Stimulated activated memory B cell treated with anti-CD40 and anti-IgM and Interleukin-4, amounts not matched to agents 10 μg/mL and 1 μg/mL and 100 μg/mL, for 72 hours (primary cell): ENCODE measurements at regions not wholly inside any gene's neighbourhood (a gene's known extent, or its start where the extent isn't known, plus 50 kb on each side); places are given as distances from the start of the nearest gene placed in this dataset.
"Not testable (repeated sequence)": the region's sequence is repeated elsewhere in the genome, so short reads cannot be mapped to it uniquely, and the experiment has no call there.

ENCODE experiments used
- ATAC-seq: fragments of 150-1000 bp; cut with Tn5 transposase; 2 replicates; pipeline ENCODE4 v1.10.0; 2021
- H3K27ac Mint-ChIP-seq: one replicate; pipeline ENCODE4 v1.8.0; 2022; ENCODE audit warnings: mild to moderate bottlenecking, mixed read lengths
- H3K27me3 Mint-ChIP-seq: one replicate; pipeline ENCODE4 v1.8.0; 2022; ENCODE audit warnings: mixed read lengths
- H3K36me3 Mint-ChIP-seq: one replicate; pipeline ENCODE4 v1.8.0; 2022; ENCODE audit warnings: mixed read lengths
- H3K4me1 Mint-ChIP-seq: one replicate; pipeline ENCODE4 v1.8.0; 2022; ENCODE audit warnings: mixed read lengths
- H3K4me3 Mint-ChIP-seq: one replicate; pipeline ENCODE4 v1.8.0; 2022; ENCODE audit warnings: mild to moderate bottlenecking, moderate library complexity, mixed read lengths
- H3K9me3 Mint-ChIP-seq: one replicate; pipeline ENCODE4 v1.8.0; 2022; ENCODE audit warnings: mixed read lengths

GRCh38 chr14:34093883-34094282 is 143.0 kb upstream of the EGLN3 start:
- Mint-ChIP-seq H3K4me3 (no peak overlapping the region), H3K27ac (no peak overlapping the region), H3K9me3 (no peaks in the 10 kb centered on the region), H3K4me1 (no peaks in the 10 kb centered on the region), H3K27me3 (no peaks in the 10 kb centered on the region), H3K36me3 (no peaks in the 10 kb centered on the region)
- ATAC-seq, result no peak

GRCh38 chr14:34090451-34090850 is 139.6 kb upstream of the EGLN3 start:
- Mint-ChIP-seq H3K27ac (no peak overlapping the region), H3K4me3 (no peak overlapping the region), H3K4me1 (no peaks in the 10 kb centered on the region), H3K9me3 (no peaks in the 10 kb centered on the region), H3K27me3 (no peaks in the 10 kb centered on the region), H3K36me3 (no peaks in the 10 kb centered on the region)
- ATAC-seq, result no peak

GRCh38 chr14:34088914-34089313 is 138.0 kb upstream of the EGLN3 start:
- ATAC-seq, result no peak
- H3K4me3 Mint-ChIP-seq, result no peak overlapping the region
- H3K9me3 Mint-ChIP-seq, result no peaks in the 10 kb centered on the region
- no peaks in the 10 kb centered on the region for H3K4me1 Mint-ChIP-seq
- no peaks in the 10 kb centered on the region for H3K27me3 Mint-ChIP-seq
- no peak overlapping the region for H3K27ac Mint-ChIP-seq
- no peaks in the 10 kb centered on the region for H3K36me3 Mint-ChIP-seq

- no peaks in the 10 kb centered on the region for H3K4me1 Mint-ChIP-seq
- H3K9me3 Mint-ChIP-seq, result no peaks in the 10 kb centered on the region
- no peaks in the 10 kb centered on the region for H3K27me3 Mint-ChIP-seq
- H3K4me3 Mint-ChIP-seq, result no peak overlapping the region
- H3K27ac Mint-ChIP-seq, result no peak overlapping the region
- ATAC-seq, result peak; percentile 48
- H3K36me3 Mint-ChIP-seq, result no peaks in the 10 kb centered on the region
These were observed 136.7 kb upstream of the EGLN3 start for GRCh38 chr14:34087571-34087970.

- no peak for ATAC-seq
- Mint-ChIP-seq H3K36me3 (no peaks in the 10 kb centered on the region), H3K9me3 (no peaks in the 10 kb centered on the region), H3K27ac (no peak overlapping the region), H3K27me3 (no peaks in the 10 kb centered on the region), H3K4me3 (no peak overlapping the region), H3K4me1 (no peaks in the 10 kb centered on the region)
These were observed 135.4 kb upstream of the EGLN3 start for GRCh38 chr14:34086223-34086757.

GRCh38 chr14:34085695-34086094 is 134.8 kb upstream of the EGLN3 start:
- Mint-ChIP-seq H3K4me3 (no peak overlapping the region), H3K27me3 (no peaks in the 10 kb centered on the region), H3K36me3 (no peaks in the 10 kb centered on the region), H3K4me1 (no peaks in the 10 kb centered on the region), H3K9me3 (no peaks in the 10 kb centered on the region), H3K27ac (no peak overlapping the region)
- no peak for ATAC-seq

GRCh38 chr14:34081576-34082136 is 130.8 kb upstream of the EGLN3 start:
- no peak for ATAC-seq

GRCh38 chr14:34081101-34081575 is 130.3 kb upstream of the EGLN3 start:
- Mint-ChIP-seq H3K4me3 (no peak overlapping the region), H3K27ac (no peak overlapping the region)
- ATAC-seq, result no peak

More at GRCh38 chr14:34081576-34082136, 130.8 kb upstream of the EGLN3 start:
- no peaks in the 10 kb centered on the region for H3K9me3 Mint-ChIP-seq
- H3K27ac Mint-ChIP-seq, result no peak overlapping the region
- H3K27me3 Mint-ChIP-seq, result no peaks in the 10 kb centered on the region
- no peak overlapping the region for H3K4me3 Mint-ChIP-seq
- no peaks in the 10 kb centered on the region for H3K4me1 Mint-ChIP-seq
- no peaks in the 10 kb centered on the region for H3K36me3 Mint-ChIP-seq

GRCh38 chr14:34079643-34080042 is 128.8 kb upstream of the EGLN3 start:
- H3K36me3 Mint-ChIP-seq, result not testable (repeated sequence)

More at GRCh38 chr14:34081101-34081575, 130.3 kb upstream of the EGLN3 start:
- Mint-ChIP-seq H3K36me3 (no peaks in the 10 kb centered on the region), H3K9me3 (no peaks in the 10 kb centered on the region), H3K4me1 (no peaks in the 10 kb centered on the region), H3K27me3 (no peaks in the 10 kb centered on the region)

GRCh38 chr14:34078117-34078743 is 127.4 kb upstream of the EGLN3 start:
- Mint-ChIP-seq H3K4me3 (no peak overlapping the region), H3K36me3 (no peaks in the 10 kb centered on the region), H3K27ac (no peak overlapping the region), H3K4me1 (no peaks in the 10 kb centered on the region), H3K27me3 (no peaks in the 10 kb centered on the region), H3K9me3 (no peaks in the 10 kb centered on the region)
- no peak for ATAC-seq

More at GRCh38 chr14:34079643-34080042, 128.8 kb upstream of the EGLN3 start:
- not testable (repeated sequence) for ATAC-seq, H3K27ac Mint-ChIP-seq, H3K4me1 Mint-ChIP-seq, H3K27me3 Mint-ChIP-seq, H3K9me3 Mint-ChIP-seq, H3K4me3 Mint-ChIP-seq

GRCh38 chr14:34075826-34076225 is 125.0 kb upstream of the EGLN3 start:
- no peaks in the 10 kb centered on the region for H3K4me1 Mint-ChIP-seq

GRCh38 chr14:34075042-34075744 is 124.3 kb upstream of the EGLN3 start:
- Mint-ChIP-seq H3K27ac (no peak overlapping the region), H3K27me3 (no peaks in the 10 kb centered on the region), H3K9me3 (peaks cover 10% of the 10 kb centered on the region), H3K4me3 (no peak overlapping the region), H3K4me1 (no peaks in the 10 kb centered on the region), H3K36me3 (no peaks in the 10 kb centered on the region)
- ATAC-seq, result no peak

More at GRCh38 chr14:34075826-34076225, 125.0 kb upstream of the EGLN3 start:
- ATAC-seq, result no peak
- Mint-ChIP-seq H3K27ac (no peak overlapping the region), H3K4me3 (no peak overlapping the region), H3K9me3 (peaks cover 10% of the 10 kb centered on the region), H3K27me3 (no peaks in the 10 kb centered on the region), H3K36me3 (no peaks in the 10 kb centered on the region)

- Mint-ChIP-seq H3K4me1 (no peaks in the 10 kb centered on the region), H3K27me3 (no peaks in the 10 kb centered on the region), H3K4me3 (no peak overlapping the region), H3K27ac (no peak overlapping the region), H3K36me3 (no peaks in the 10 kb centered on the region), H3K9me3 (peaks cover 13% of the 10 kb centered on the region)
- no peak for ATAC-seq
These were observed 122.0 kb upstream of the EGLN3 start for GRCh38 chr14:34072921-34073320.

- ATAC-seq, result no peak
- Mint-ChIP-seq H3K27ac (no peak overlapping the region), H3K4me3 (no peak overlapping the region), H3K36me3 (no peaks in the 10 kb centered on the region), H3K27me3 (no peaks in the 10 kb centered on the region), H3K9me3 (peaks cover 13% of the 10 kb centered on the region), H3K4me1 (no peaks in the 10 kb centered on the region)
These were observed 121.5 kb upstream of the EGLN3 start for GRCh38 chr14:34072401-34072800.

- no peaks in the 10 kb centered on the region for H3K27me3 Mint-ChIP-seq
- H3K9me3 Mint-ChIP-seq, result peaks cover 13% of the 10 kb centered on the region
- H3K36me3 Mint-ChIP-seq, result no peaks in the 10 kb centered on the region
- no peak for ATAC-seq
- H3K4me1 Mint-ChIP-seq, result no peaks in the 10 kb centered on the region
- H3K4me3 Mint-ChIP-seq, result no peak overlapping the region
- no peak overlapping the region for H3K27ac Mint-ChIP-seq
These were observed 120.1 kb upstream of the EGLN3 start for GRCh38 chr14:34070917-34071407.
